ENCODE measurements at regions not wholly inside any gene's neighbourhood (a gene's known extent, or its start where the extent isn't known, plus 50 kb on each side); places are given as distances from the start of the nearest gene placed in this dataset.

DNA sequence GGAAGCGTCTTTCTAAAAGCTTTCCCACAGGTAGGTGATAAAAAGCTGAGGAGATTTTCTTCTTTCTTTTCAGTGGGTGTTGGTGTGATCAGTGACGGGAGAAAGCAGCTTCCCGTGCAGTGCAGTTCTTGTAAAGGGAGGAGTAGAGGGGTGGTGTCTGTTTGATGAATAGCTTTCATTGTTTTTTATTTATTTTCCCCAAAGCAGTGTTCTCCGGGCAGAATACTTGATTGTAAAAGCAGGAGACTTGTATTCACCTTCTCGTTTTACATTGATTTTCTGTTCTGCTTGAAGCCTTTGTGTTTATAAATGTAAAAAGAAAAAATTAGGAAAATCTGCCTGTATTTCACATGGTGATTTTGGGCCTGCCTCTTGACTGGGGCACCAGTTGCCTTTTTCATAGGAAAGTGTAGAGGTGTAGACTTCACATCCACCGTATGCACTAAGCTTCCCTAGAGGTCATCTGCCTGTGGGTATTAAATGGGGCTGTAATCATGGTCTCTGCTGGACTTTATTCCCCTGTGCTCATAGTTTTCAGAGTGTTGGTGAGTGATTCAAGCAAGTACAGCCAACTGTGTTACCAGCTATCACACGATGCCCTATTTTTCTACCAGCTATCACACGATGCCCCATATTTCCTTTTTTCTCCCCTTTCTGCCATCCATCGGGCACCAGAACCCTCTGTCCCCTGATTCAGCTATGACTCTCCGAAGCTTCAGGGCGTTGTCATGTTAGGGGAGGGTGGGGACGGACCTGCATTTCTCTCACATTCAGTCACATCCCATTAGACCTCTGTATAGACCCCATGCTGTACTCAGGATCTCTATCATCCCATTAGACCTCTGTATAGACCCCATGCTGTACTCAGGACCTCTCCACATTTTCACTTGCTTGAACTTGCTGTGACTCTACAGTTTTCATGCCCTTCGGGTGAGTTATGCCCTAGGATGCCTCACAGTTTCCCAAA, 526.5 kb downstream of the TRIML1 start:
- Histone ChIP-seq H2AFZ (replicated peaks; ENCODE audit: low read length, poor library complexity) (no peak overlapping the region), H2BK20ac (ENCODE audit: low read depth, low read length) (no peak overlapping the region), H3K4me3 (ENCODE audit: insufficient read depth, low read depth, low read length) (no peak overlapping the region), H3K9ac (ENCODE audit: low read depth, low read length) (no peak overlapping the region), H3K27ac (ENCODE audit: insufficient read depth, low read length) (no peak overlapping the region), H3K4ac (ENCODE audit: low read depth, low read length) (peak overlapping the region; percentile 22; the same call in 1 of the 2 replicates), H2AK9ac (replicated peaks; ENCODE audit: low read depth, low read length, poor library complexity) (no peak overlapping the region), H3K27me3 (ENCODE audit: control insufficient read depth, insufficient read depth, low read length) (no peaks in the 10 kb centered on the region), H2AK5ac (ENCODE audit: low read depth, low read length) (peak overlapping the region; percentile 51; the same call in 1 of the 2 replicates), H3K4me1 (ENCODE audit: control insufficient read depth, insufficient read depth, low read length) (peaks cover 2% of the 10 kb centered on the region; the same call in 1 of the 2 replicates), H3K36me3 (ENCODE audit: control insufficient read depth, insufficient read depth, low read length) (no peaks in the 10 kb centered on the region), H3K23ac (ENCODE audit: low read depth, low read length) (no peak overlapping the region), H4K8ac (ENCODE audit: low read depth in 2 of 2, low read length in 2 of 2) (peak overlapping the region in 1 of 2 experiments; percentile 63; a peak in 2 of 4 replicates), H3K56ac (ENCODE audit: extremely low read depth, insufficient read depth, low read length) (no peak overlapping the region), H3K79me1 (ENCODE audit: low read depth in 1 of 2, low read length in 2 of 2) (no peaks in the 10 kb centered on the region), H4K20me1 (ENCODE audit: insufficient read depth, low read length) (no peaks in the 10 kb centered on the region), H2BK15ac (ENCODE audit: low read depth, low read length) (peak overlapping the region; percentile 44; the same call in 1 of the 3 replicates), H3K9me1 (ENCODE audit: insufficient read depth, low read length) (0 out of 2 replicates have a peak, but pooled peaks cover 3% of the 10 kb centered on the region), H2BK120ac (ENCODE audit: low read depth, low read length) (peak overlapping the region; percentile 56), H3K18ac (ENCODE audit: low read depth, low read length) (peak overlapping the region; percentile 68; the same call in 1 of the 2 replicates), H3K9me3 (ENCODE audit: control insufficient read depth, insufficient read depth, low read length) (no peaks in the 10 kb centered on the region; the same call in 1 of the 2 replicates), H2BK5ac (ENCODE audit: low read depth, low read length, poor library complexity, severe bottlenecking) (no peak overlapping the region), H3K4me2 (ENCODE audit: low read depth, low read length) (peak overlapping the region; percentile 49), H3K14ac (replicated peaks; ENCODE audit: low read depth, low read length) (no peak overlapping the region), H4K91ac (ENCODE audit: insufficient read depth, low read depth, low read length) (no peak overlapping the region), H4K5ac (ENCODE audit: low read depth, low read length) (no peak overlapping the region)
- TF ChIP-seq MAFK (IDR thresholded peaks at IDR 0.05; ENCODE audit: low read depth, low read length): no peak
- no peak for TF ChIP-seq USF2 (IDR thresholded peaks at IDR 0.05; ENCODE audit: low read depth, low read length)
- no peak for TF ChIP-seq MAZ (IDR thresholded peaks at IDR 0.05; ENCODE audit: borderline replicate concordance, low read depth, low read length)
- TF ChIP-seq RCOR1 (IDR thresholded peaks at IDR 0.05; ENCODE audit: insufficient replicate concordance, low read length): no peak
- TF ChIP-seq NFE2L2 (IDR thresholded peaks at IDR 0.05; ENCODE audit: low read depth, low read length): no peak
- no peak for TF ChIP-seq RAD21 (IDR thresholded peaks at IDR 0.05; ENCODE audit: low read length)
- no peak for TF ChIP-seq CHD1 (IDR thresholded peaks at IDR 0.05; ENCODE audit: low read depth, low read length)
- TF ChIP-seq CEBPB (IDR thresholded peaks at IDR 0.05; ENCODE audit: low read depth, low read length): no peak
- no peak for TF ChIP-seq RFX5 (IDR thresholded peaks at IDR 0.05; ENCODE audit: low read depth, low read length)
- DNase-seq (no peak), ATAC-seq (ENCODE audit: low read depth) (peak; percentile 49)
- CTCF ChIA-PET: interaction anchor here (0.7 kb wide), 1 partner anchor 20 kb away, joined by 3 read pairs; no protein-coding TSS in a partner anchor
- no CpG with 5 or more reads among the region's 13 CpGs for WGBS, 2 experiments (ENCODE audit: extremely low coverage in 2 of 2, insufficient read length in 1 of 2)
- dilution Hi-C loops (cut with HindIII; ENCODE audit: low sequenced_read_pairs, unreplicated experiment) (no loop called here), in situ Hi-C loops (cut with MboI; ENCODE audit: low sequenced_read_pairs) (no loop called here), intact Hi-C loops (cut with micrococcal nuclease) (no loop called here)
- BruUV-seq (replicated peaks): no TSS peak
- POLR2A ChIA-PET (ENCODE audit: unreplicated experiment): no interaction called here

Measured in IMR-90 (cell line).